ENCODE measurements at regions not wholly inside any gene's neighbourhood (a gene's known extent, or its start where the extent isn't known, plus 50 kb on each side); places are given as distances from the start of the nearest gene placed in this dataset.

DNA sequence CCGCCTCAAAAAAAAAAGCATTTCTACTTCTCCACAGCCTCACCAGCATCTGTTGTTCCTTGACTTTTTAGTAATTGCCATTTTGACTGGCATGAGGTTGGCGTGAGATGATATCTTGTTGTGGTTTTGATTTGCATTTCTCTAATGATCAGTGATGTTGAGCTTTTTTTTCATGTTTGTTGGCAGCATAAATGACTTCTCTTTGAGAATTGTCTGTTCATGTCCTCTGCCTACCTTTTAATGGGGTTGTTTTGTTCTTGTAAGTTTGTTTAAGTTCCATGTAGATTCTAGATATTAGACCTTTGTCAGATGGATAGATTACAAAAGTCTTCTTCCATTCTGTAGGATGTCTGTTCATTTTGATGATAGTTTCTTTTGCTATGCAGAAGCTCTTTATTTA is 182.9 kb downstream of the FOXG1 start:
- no peak for TF ChIP-seq POLR2A (IDR thresholded peaks at IDR 0.05; ENCODE audit: low read length)
- TF ChIP-seq GATA1 (IDR thresholded peaks at IDR 0.05; ENCODE audit: low read depth, low read length), result no peak
